A549 (cell line): ENCODE measurements at regions not wholly inside any gene's neighbourhood (a gene's known extent, or its start where the extent isn't known, plus 50 kb on each side); places are given as distances from the start of the nearest gene placed in this dataset.

Experiments used
- ATAC-seq, 2 experiments: fragments of 200-7000 bp in 1 of 2; fragments of >200 bp in 1 of 2; cut with Nextera tagmentation in 1 of 2; cut with Tn5 transposase in 1 of 2; 3 replicates each; pipeline versions ENCODE4 v1.8.0 to v1.9.1; 2018 to 2020; ENCODE audit warnings: mild to moderate bottlenecking in 1 of 2, moderate library complexity in 1 of 2
- CTCF ChIA-PET: fragments of 300-600 bp; sonication (Branson Sonifier 250); formaldehyde crosslinking; extraction: SDS; loops from one replicate; lab custom pipeline; 2021; ENCODE audit warnings: antibody characterized with exemption, inconsistent platforms; lab: Yijun Ruan, JAX
- POLR2A ChIA-PET: fragments of 350-600 bp; formaldehyde crosslinking; extraction: SDS; loops from one replicate; lab custom pipeline; 2021; ENCODE audit warnings: antibody characterized with exemption, inconsistent platforms; lab: Yijun Ruan, JAX
- DNase-seq, 2 experiments: peaks; one replicate each; pipeline versions ENCODE4 v3.0.0 to v3.0.0-alpha.2; 2011 to 2016; ENCODE audit warnings: low read depth in 1 of 2, low spot score in 1 of 2
- FAIRE-seq: peaks from 2 replicates; lab custom pipeline; 2011; peaks lifted over from hg19 to GRCh38; lab: Jason Lieb, UNC
- H3K27ac ChIP-seq, 2 experiments: fragments of >200 bp; sonication (Bioruptor Twin); formaldehyde crosslinking; 3 replicates each; pipeline ENCODE4 v1.5.1; 2016 to 2017
- H3K4me1 ChIP-seq: fragments of >200 bp; sonication (Bioruptor Twin); formaldehyde crosslinking; 3 replicates; pipeline ENCODE4 v1.6.1; 2016
- H3K4me2 ChIP-seq: fragments of >200 bp; sonication (Bioruptor Twin); formaldehyde crosslinking; 3 replicates; pipeline ENCODE4 v1.6.1; 2016
- H3K4me3 ChIP-seq: fragments of >200 bp; sonication (Bioruptor Twin); formaldehyde crosslinking; 3 replicates; pipeline ENCODE4 v1.5.1; 2016
- H3K9me3 ChIP-seq: fragments of >200 bp; sonication (Bioruptor Twin); formaldehyde crosslinking; 3 replicates; pipeline ENCODE4 v1.6.1; 2016
- CEBPB ChIP-seq, 2 experiments: fragments of >200 bp in 1 of 2; sonication (Bioruptor Twin) in 1 of 2; formaldehyde crosslinking in 1 of 2; IDR thresholded peaks; 2 replicates each; pipeline ENCODE4 v1.6.1; 2012 to 2016
- E2F6 ChIP-seq: IDR thresholded peaks from 2 replicates; pipeline ENCODE4 v1.6.1; 2012; ENCODE audit warnings: low read depth, borderline replicate concordance
- EP300 ChIP-seq, 2 experiments: fragments of >200 bp; sonication (Bioruptor Twin); formaldehyde crosslinking; IDR thresholded peaks; 2 replicates in 1 of 2; 3 replicates in 1 of 2; pipeline ENCODE4 v1.6.1; 2016 to 2017
- GATA3 ChIP-seq: IDR thresholded peaks from 2 replicates; pipeline ENCODE4 v1.6.1; 2012; ENCODE audit warnings: borderline replicate concordance
- HOXA7 ChIP-seq: fragments of 250-450 bp; sonication (Bioruptor Pico); IDR thresholded peaks from 2 replicates; pipeline ENCODE4 v1.5.0; 2020; ENCODE audit warnings: mild to moderate bottlenecking, moderate library complexity
- KDM1A ChIP-seq: fragments of 200-600 bp; sonication (generic); IDR thresholded peaks from 2 replicates; pipeline ENCODE4 v1.6.1; 2016; ENCODE audit warnings: low read depth, mild to moderate bottlenecking
- MAX ChIP-seq: IDR thresholded peaks from 2 replicates; pipeline ENCODE4 v1.6.1; 2012
- MAZ ChIP-seq: fragments of 150-350 bp; IDR thresholded peaks from 2 replicates; pipeline ENCODE4 v1.6.1; 2014; ENCODE audit warnings: antibody characterized with exemption, low read depth, low read length, borderline replicate concordance
- NR3C1 ChIP-seq: fragments of >200 bp; sonication (Bioruptor Twin); formaldehyde crosslinking; IDR thresholded peaks from 3 replicates; pipeline ENCODE4 v1.6.1; 2017
- PBX3 ChIP-seq: IDR thresholded peaks from 2 replicates; pipeline ENCODE4 v1.6.1; 2012
- POLR2A ChIP-seq: IDR thresholded peaks from 2 replicates; pipeline ENCODE4 v1.6.1; 2012; ENCODE audit warnings: mild to moderate bottlenecking, low read length
- POLR2AphosphoS2 ChIP-seq: conservative IDR thresholded peaks from 2 replicates; pipeline ENCODE4 v1.6.1; 2012; ENCODE audit warnings: low read length, improper control_type of control experiment, inconsistent platforms
- RCOR1 ChIP-seq: fragments of 150-350 bp; IDR thresholded peaks from 2 replicates; pipeline ENCODE4 v1.6.1; 2014; ENCODE audit warnings: antibody characterized with exemption, low read length, low read depth
- REST ChIP-seq: fragments of 200-600 bp; sonication (generic); IDR thresholded peaks from 2 replicates; pipeline ENCODE4 v1.6.1; 2016; ENCODE audit warnings: antibody characterized with exemption, mild to moderate bottlenecking, moderate library complexity
- RFX5 ChIP-seq: fragments of 450-650 bp; IDR thresholded peaks from 2 replicates; pipeline ENCODE4 v1.7.1; 2014; ENCODE audit warnings: antibody characterized with exemption, mild to moderate bottlenecking, moderate library complexity
- RNF2 ChIP-seq: fragments of 200-600 bp; sonication (generic); IDR thresholded peaks from 2 replicates; pipeline ENCODE4 v1.6.1; 2016; ENCODE audit warnings: low read depth, mild to moderate bottlenecking, antibody characterized with exemption, moderate library complexity, borderline replicate concordance
- ZC3H11A ChIP-seq: fragments of 450-650 bp; IDR thresholded peaks from 2 replicates; pipeline ENCODE4 v1.6.1; 2014; ENCODE audit warnings: antibody characterized with exemption, mild to moderate bottlenecking
- ZNF302 ChIP-seq: fragments of 250-450 bp; sonication (Bioruptor Pico); IDR thresholded peaks from 2 replicates; pipeline ENCODE4 v1.9.0; 2021; ENCODE audit warnings: inconsistent platforms, mild to moderate bottlenecking, moderate library complexity
- ZSCAN20 ChIP-seq: fragments of 250-450 bp; sonication (Bioruptor Pico); IDR thresholded peaks from 2 replicates; pipeline ENCODE4 v1.8.0; 2022; ENCODE audit warnings: mild to moderate bottlenecking, moderate library complexity
- WGBS: methylation state at CpG from one replicate; pipeline ENCODE4 v1.1.6; 2017; ENCODE audit errors: missing lambda C conversion rate; 5-methylcytosine and 5-hydroxymethylcytosine counted together

GRCh38 chr6:150761771-150762170, 103.7 kb upstream of the MTHFD1L start:
- FAIRE-seq, result no peak
- POLR2A ChIA-PET, result no interaction called here
- ATAC-seq, result no peak

GRCh38 chr6:150764334-150765066, 101.0 kb upstream of the MTHFD1L start:
- no peaks in the 10 kb centered on the region for H3K9me3 ChIP-seq
- no peaks in the 10 kb centered on the region for H3K4me1 ChIP-seq
- H3K4me2 ChIP-seq, result no peak overlapping the region
- no peak overlapping the region for H3K4me3 ChIP-seq
- ATAC-seq (no peak), DNase-seq (no peak), FAIRE-seq (no peak)
- H3K27ac ChIP-seq, result no peak overlapping the region
- POLR2A ChIA-PET, result no interaction called here
- TF ChIP-seq PBX3 (no peak), MAX (no peak), ZSCAN20 (CRISPR knock-in tag) (no peak), NR3C1 (no peak), EP300 (IDR thresholded peaks at IDR 0.05) (no peak)
- 67% methylated on average over 10 of the region's 10 CpGs for WGBS
- CTCF ChIA-PET, result interaction anchor here (0.5 to 1.3 kb wide), 2 partner anchors 14 to 369 kb away, joined by 3 read pairs; no protein-coding TSS in a partner anchor

More at GRCh38 chr6:150761771-150762170, 103.7 kb upstream of the MTHFD1L start:
- no peaks in the 10 kb centered on the region for H3K9me3 ChIP-seq
- 66% methylated on average over 3 of the region's 3 CpGs for WGBS
- H3K4me1 ChIP-seq, result no peaks in the 10 kb centered on the region
- H3K4me3 ChIP-seq, result no peak overlapping the region
- no peak overlapping the region for H3K27ac ChIP-seq
- H3K4me2 ChIP-seq, result no peak overlapping the region
- CTCF ChIA-PET, result no interaction called here
- no peak for TF ChIP-seq POLR2A
- DNase-seq, result no peak

- TF ChIP-seq REST, result no peak
- TF ChIP-seq KDM1A, result no peak
- no peak for TF ChIP-seq RFX5
- no peak for TF ChIP-seq EP300 (IDR thresholded peaks at IDR 0.05)
- TF ChIP-seq PBX3, result no peak
- TF ChIP-seq POLR2AphosphoS2, result no peak
- TF ChIP-seq POLR2A, result no peak
- TF ChIP-seq E2F6, result no peak
- TF ChIP-seq NR3C1, result no peak
- no peak for TF ChIP-seq RCOR1
- TF ChIP-seq RNF2, result no peak
- no peak for TF ChIP-seq ZNF302 (CRISPR knock-in tag)
- TF ChIP-seq HOXA7, result no peak
- no peak for TF ChIP-seq MAX
- no peak for TF ChIP-seq CEBPB (IDR thresholded peaks at IDR 0.05)
- no peak for TF ChIP-seq ZC3H11A
- TF ChIP-seq MAZ, result no peak
- no peak for TF ChIP-seq GATA3
- CTCF ChIA-PET, result interaction anchor here (0.5 to 1.3 kb wide), 2 partner anchors 13 to 370 kb away, joined by 3 read pairs; no protein-coding TSS in a partner anchor
- FAIRE-seq, result no peak
Observed at GRCh38 chr6:150765067-150765764, 100.3 kb upstream of the MTHFD1L start.

More at GRCh38 chr6:150765067-150765764, 100.3 kb upstream of the MTHFD1L start:
- H3K9me3 ChIP-seq, result no peaks in the 10 kb centered on the region
- 43% methylated on average over 10 of the region's 10 CpGs for WGBS
- H3K4me2 ChIP-seq, result no peak overlapping the region
- POLR2A ChIA-PET, result no interaction called here
- ATAC-seq (no peak), DNase-seq (no peak)
- no peaks in the 10 kb centered on the region for H3K4me1 ChIP-seq
- H3K4me3 ChIP-seq, result no peak overlapping the region
- no peak overlapping the region for H3K27ac ChIP-seq
